HCT116 (cell line): ENCODE measurements at regions not wholly inside any gene's neighbourhood (a gene's known extent, or its start where the extent isn't known, plus 50 kb on each side); places are given as distances from the start of the nearest gene placed in this dataset.

ENCODE experiments used
- CBX3 ChIP-seq: IDR thresholded peaks from 2 replicates; pipeline ENCODE4 v1.6.1; 2012; ENCODE audit warnings: low read depth
- EGR1 ChIP-seq: IDR thresholded peaks from 2 replicates; pipeline ENCODE4 v1.6.1; 2012; ENCODE audit warnings: low read depth
- EZH2phosphoT487 ChIP-seq: fragments of 200-600 bp; IDR thresholded peaks from 2 replicates; pipeline ENCODE4 v1.6.1; 2018; ENCODE audit warnings: antibody characterized with exemption, borderline replicate concordance
- FOSL1 ChIP-seq: IDR thresholded peaks from 2 replicates; pipeline ENCODE4 v1.6.1; 2012; ENCODE audit warnings: low read depth
- JUND ChIP-seq: IDR thresholded peaks from 2 replicates; pipeline ENCODE4 v1.6.1; 2012
- POLR2A ChIP-seq: IDR thresholded peaks from 2 replicates; pipeline ENCODE4 v1.7.0; 2011; ENCODE audit warnings: borderline replicate concordance; ENCODE audit not compliant: insufficient read depth, insufficient read length; ENCODE audit errors: extremely low read depth
- POLR2AphosphoS5 ChIP-seq: IDR thresholded peaks from 2 replicates; pipeline ENCODE4 v1.6.1; 2011; ENCODE audit warnings: mild to moderate bottlenecking, low read depth, low read length, moderate library complexity
- RAD21 ChIP-seq: IDR thresholded peaks from 2 replicates; pipeline ENCODE4 v1.6.1; 2012; ENCODE audit warnings: low read depth, mild to moderate bottlenecking
- YY1 ChIP-seq: IDR thresholded peaks from 2 replicates; pipeline ENCODE4 v1.6.1; 2011; ENCODE audit warnings: low read length, low read depth, moderate library complexity, mild to moderate bottlenecking; ENCODE audit not compliant: insufficient replicate concordance; ENCODE audit errors: extremely low read depth
- ZFX ChIP-seq: fragments of 450-650 bp; IDR thresholded peaks from 2 replicates; pipeline ENCODE4 v1.6.1; 2017
- TF ChIP-seq, protein P1 (sequence below), 3 experiments: fragments of 200-600 bp in 1 of 3; sonication (generic) in 1 of 3; IDR thresholded peaks in 2 of 3; conservative IDR thresholded peaks in 1 of 3; 2 replicates each; pipeline ENCODE4 v1.5.1; 2012 to 2017; ENCODE audit warnings: low read depth in 2 of 3, low read length in 2 of 3, antibody characterized with exemption in 1 of 3, borderline replicate concordance in 1 of 3, control low read depth in 1 of 3, mild to moderate bottlenecking in 1 of 3, mixed read lengths in 1 of 3, mixed run types in 1 of 3, moderate library complexity in 1 of 3; ENCODE audit not compliant: insufficient read depth in 1 of 3
- TF ChIP-seq, protein P2 (sequence below): IDR thresholded peaks from 2 replicates; pipeline ENCODE4 v1.6.1; 2012; ENCODE audit warnings: low read depth
- TF ChIP-seq, protein P3 (sequence below): IDR thresholded peaks from 2 replicates; pipeline ENCODE4 v1.6.1; 2012

- TF ChIP-seq, protein P1, sequence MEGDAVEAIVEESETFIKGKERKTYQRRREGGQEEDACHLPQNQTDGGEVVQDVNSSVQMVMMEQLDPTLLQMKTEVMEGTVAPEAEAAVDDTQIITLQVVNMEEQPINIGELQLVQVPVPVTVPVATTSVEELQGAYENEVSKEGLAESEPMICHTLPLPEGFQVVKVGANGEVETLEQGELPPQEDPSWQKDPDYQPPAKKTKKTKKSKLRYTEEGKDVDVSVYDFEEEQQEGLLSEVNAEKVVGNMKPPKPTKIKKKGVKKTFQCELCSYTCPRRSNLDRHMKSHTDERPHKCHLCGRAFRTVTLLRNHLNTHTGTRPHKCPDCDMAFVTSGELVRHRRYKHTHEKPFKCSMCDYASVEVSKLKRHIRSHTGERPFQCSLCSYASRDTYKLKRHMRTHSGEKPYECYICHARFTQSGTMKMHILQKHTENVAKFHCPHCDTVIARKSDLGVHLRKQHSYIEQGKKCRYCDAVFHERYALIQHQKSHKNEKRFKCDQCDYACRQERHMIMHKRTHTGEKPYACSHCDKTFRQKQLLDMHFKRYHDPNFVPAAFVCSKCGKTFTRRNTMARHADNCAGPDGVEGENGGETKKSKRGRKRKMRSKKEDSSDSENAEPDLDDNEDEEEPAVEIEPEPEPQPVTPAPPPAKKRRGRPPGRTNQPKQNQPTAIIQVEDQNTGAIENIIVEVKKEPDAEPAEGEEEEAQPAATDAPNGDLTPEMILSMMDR (IDR thresholded peaks at IDR 0.05 in 2 of 3, conservative IDR thresholded peaks at IDR 0.05 in 1 of 3; ENCODE audit: borderline replicate concordance in 1 of 3, insufficient read depth in 1 of 3, low read depth in 2 of 3, low read length in 2 of 3), result no peak
- TF ChIP-seq ZFX (no peak), YY1 (peak; percentile 54), CBX3 (peak; percentile 79), FOSL1 (peak; percentile 92), EZH2phosphoT487 (no peak), POLR2A (no peak), POLR2AphosphoS5 (peak; percentile 48; the same call in 1 of the 2 replicates), JUND (peak; percentile 92), EGR1 (no peak), RAD21 (peak; percentile 38; the same call in 1 of the 2 replicates)
- TF ChIP-seq, protein P2, sequence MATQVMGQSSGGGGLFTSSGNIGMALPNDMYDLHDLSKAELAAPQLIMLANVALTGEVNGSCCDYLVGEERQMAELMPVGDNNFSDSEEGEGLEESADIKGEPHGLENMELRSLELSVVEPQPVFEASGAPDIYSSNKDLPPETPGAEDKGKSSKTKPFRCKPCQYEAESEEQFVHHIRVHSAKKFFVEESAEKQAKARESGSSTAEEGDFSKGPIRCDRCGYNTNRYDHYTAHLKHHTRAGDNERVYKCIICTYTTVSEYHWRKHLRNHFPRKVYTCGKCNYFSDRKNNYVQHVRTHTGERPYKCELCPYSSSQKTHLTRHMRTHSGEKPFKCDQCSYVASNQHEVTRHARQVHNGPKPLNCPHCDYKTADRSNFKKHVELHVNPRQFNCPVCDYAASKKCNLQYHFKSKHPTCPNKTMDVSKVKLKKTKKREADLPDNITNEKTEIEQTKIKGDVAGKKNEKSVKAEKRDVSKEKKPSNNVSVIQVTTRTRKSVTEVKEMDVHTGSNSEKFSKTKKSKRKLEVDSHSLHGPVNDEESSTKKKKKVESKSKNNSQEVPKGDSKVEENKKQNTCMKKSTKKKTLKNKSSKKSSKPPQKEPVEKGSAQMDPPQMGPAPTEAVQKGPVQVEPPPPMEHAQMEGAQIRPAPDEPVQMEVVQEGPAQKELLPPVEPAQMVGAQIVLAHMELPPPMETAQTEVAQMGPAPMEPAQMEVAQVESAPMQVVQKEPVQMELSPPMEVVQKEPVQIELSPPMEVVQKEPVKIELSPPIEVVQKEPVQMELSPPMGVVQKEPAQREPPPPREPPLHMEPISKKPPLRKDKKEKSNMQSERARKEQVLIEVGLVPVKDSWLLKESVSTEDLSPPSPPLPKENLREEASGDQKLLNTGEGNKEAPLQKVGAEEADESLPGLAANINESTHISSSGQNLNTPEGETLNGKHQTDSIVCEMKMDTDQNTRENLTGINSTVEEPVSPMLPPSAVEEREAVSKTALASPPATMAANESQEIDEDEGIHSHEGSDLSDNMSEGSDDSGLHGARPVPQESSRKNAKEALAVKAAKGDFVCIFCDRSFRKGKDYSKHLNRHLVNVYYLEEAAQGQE, result no peak
- TF ChIP-seq, protein P3, sequence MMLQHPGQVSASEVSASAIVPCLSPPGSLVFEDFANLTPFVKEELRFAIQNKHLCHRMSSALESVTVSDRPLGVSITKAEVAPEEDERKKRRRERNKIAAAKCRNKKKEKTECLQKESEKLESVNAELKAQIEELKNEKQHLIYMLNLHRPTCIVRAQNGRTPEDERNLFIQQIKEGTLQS, result no peak
- TF ChIP-seq, all 23 proteins: peak for 11
These were observed 60.2 kb downstream of the CALML3 start (continued) for GRCh38 chr10:5584895-5585516.
